GM10266 (cell line): ENCODE measurements at regions not wholly inside any gene's neighbourhood (a gene's known extent, or its start where the extent isn't known, plus 50 kb on each side); places are given as distances from the start of the nearest gene placed in this dataset.

Source experiments
- DNase-seq: peaks from one replicate; pipeline ENCODE4 v3.0.0; 2012; ENCODE audit errors: extremely low spot score
- CTCF ChIP-seq: IDR thresholded peaks from 2 replicates; pipeline ENCODE4 v1.5.1; 2012; ENCODE audit warnings: mild to moderate bottlenecking, low read depth; ENCODE audit not compliant: control insufficient read depth, insufficient read depth; ENCODE audit errors: missing control alignments

DNA sequence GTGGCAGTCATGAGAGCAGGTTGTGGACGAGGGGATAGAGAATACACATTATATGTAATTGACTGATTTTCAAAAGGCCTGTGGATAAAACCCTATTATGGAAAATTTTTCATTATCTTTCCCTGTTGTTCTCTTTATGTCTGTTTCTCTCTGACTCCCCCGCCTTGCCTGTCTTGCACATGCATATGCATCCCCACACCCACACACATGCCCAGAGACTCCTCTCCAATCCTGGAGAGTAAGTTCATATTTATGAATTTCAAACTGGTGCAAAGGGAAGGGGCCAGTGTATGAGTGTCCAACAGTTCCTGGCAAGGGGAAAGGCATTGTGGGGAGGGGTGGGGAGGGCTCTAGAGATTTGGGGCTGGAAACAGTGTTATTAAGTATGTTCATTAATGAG, 60.8 kb upstream of the ARHGAP36 start:
- TF ChIP-seq CTCF = no peak
- DNase-seq = no peak

GRCh38 chrX:130999360-130999759, 58.8 kb upstream of the ARHGAP36 start:
- DNase-seq = no peak
- TF ChIP-seq CTCF = no peak
